ENCODE measurements at regions not wholly inside any gene's neighbourhood (a gene's known extent, or its start where the extent isn't known, plus 50 kb on each side); places are given as distances from the start of the nearest gene placed in this dataset.
"Not testable (repeated sequence)": the region's sequence is repeated elsewhere in the genome, so short reads cannot be mapped to it uniquely, and the experiment has no call there.

- Mint-ChIP-seq H3K27ac (no peak overlapping the region), H3K9me3 (peaks cover 4% of the 10 kb centered on the region)
- peak; percentile 66 for ATAC-seq (replicated peaks)
Measured at GRCh38 chr18:10121786-10122515, 208.1 kb downstream of the VAPA start.

DNA sequence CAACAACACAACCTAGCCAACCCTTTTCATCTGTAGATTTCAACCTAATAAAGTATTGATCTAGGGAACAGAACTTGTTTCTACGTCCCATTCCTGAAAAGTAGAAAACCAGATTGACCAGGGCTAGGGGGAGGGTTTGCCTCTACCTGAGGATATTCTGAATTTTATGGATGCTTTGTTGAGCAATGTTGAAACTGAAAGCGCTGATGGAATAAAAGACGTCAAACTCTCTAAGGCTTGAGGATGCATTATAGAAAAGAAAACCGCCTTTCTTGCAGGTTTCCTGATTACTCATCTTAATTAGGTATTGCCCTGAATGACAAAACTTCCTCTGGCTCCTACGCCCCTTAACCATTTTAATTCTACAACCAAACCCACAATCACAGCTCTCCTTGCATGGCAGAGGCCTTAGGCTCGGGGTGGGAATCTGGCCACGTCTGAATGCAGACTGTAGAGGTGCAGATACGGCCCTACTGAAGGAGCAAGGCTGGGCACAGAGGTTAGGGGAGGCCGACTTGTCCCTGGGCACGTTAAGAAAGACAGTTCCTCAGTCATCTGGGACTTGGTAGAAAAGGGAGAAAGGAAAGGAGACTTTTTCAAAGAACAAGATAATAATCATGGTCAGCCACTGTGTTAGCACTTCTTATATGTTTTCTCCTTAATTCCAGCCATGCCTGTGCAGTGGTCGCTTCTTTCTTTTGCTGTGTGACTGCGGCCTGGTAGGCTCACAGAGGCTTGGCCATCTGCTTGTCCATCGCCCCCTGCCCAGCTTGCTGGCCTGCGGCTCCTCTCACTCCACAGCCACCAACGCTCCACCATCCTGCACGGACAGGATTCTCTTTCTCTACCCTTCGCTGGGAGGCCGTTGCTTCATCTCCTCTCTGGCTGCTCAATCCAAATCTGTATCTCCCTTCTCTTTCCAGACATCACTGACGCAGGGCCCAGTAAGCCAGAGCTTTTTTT lies 209.5 kb downstream of the VAPA start:
- peak overlapping the region; percentile 38 for H3K4me3 Mint-ChIP-seq
- peaks cover 4% of the 10 kb centered on the region for H3K9me3 Mint-ChIP-seq
- no peaks in the 10 kb centered on the region for H3K36me3 Mint-ChIP-seq (ENCODE audit: low read depth)
- peak; percentile 87 for ATAC-seq (replicated peaks)
- H3K27ac Mint-ChIP-seq, result no peak overlapping the region
- H3K27me3 Mint-ChIP-seq, result peaks cover 7% of the 10 kb centered on the region
- peaks cover 9% of the 10 kb centered on the region for H3K4me1 Mint-ChIP-seq

More at GRCh38 chr18:10121786-10122515, 208.1 kb downstream of the VAPA start:
- no peaks in the 10 kb centered on the region for H3K36me3 Mint-ChIP-seq (ENCODE audit: low read depth)
- H3K27me3 Mint-ChIP-seq, result peaks cover 5% of the 10 kb centered on the region
- peak overlapping the region; percentile 38 for H3K4me3 Mint-ChIP-seq
- H3K4me1 Mint-ChIP-seq, result peaks cover 9% of the 10 kb centered on the region

DNA sequence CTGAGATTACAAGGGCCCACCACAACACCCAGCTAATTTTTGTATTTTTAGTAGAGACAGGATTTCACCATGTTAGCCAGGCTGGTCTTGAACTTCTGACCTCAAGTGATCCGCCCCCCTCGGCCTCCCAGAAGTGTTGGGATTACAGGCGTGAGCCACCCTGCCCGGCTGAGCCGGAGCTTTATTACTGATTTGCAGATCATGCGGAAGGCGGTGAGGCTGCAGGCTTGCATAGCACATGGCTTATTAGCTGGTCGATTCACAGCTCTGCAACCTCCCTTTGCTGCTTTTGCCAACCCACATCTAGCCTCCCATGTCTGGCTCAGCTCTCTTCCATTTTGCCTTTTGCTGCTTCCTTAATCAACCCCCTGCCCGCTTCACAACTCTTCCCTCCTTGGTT lies 210.3 kb downstream of the VAPA start:
- no peak for ATAC-seq (replicated peaks)
- Mint-ChIP-seq H3K4me3 (peak overlapping the region; percentile 38), H3K4me1 (peaks cover 9% of the 10 kb centered on the region), H3K36me3 (ENCODE audit: low read depth) (no peaks in the 10 kb centered on the region), H3K27me3 (peaks cover 3% of the 10 kb centered on the region), H3K27ac (peak overlapping the region; percentile 68), H3K9me3 (peaks cover 4% of the 10 kb centered on the region)

- Mint-ChIP-seq H3K9me3 (peaks cover 4% of the 10 kb centered on the region), H3K27me3 (peaks cover 3% of the 10 kb centered on the region), H3K4me1 (peaks cover 9% of the 10 kb centered on the region), H3K36me3 (ENCODE audit: low read depth) (no peaks in the 10 kb centered on the region), H3K27ac (peak overlapping the region; percentile 68), H3K4me3 (peak overlapping the region; percentile 38)
- no peak for ATAC-seq (replicated peaks)
Measured at GRCh38 chr18:10124557-10124956, 210.7 kb downstream of the VAPA start.

- peaks cover 4% of the 10 kb centered on the region for H3K9me3 Mint-ChIP-seq
- H3K27ac Mint-ChIP-seq, result no peak overlapping the region
- H3K4me3 Mint-ChIP-seq, result no peak overlapping the region
- H3K4me1 Mint-ChIP-seq, result peaks cover 9% of the 10 kb centered on the region
- peaks cover 3% of the 10 kb centered on the region for H3K27me3 Mint-ChIP-seq
- no peak for ATAC-seq (replicated peaks)
- no peaks in the 10 kb centered on the region for H3K36me3 Mint-ChIP-seq (ENCODE audit: low read depth)
Measured at GRCh38 chr18:10124967-10125366, 211.2 kb downstream of the VAPA start.

DNA sequence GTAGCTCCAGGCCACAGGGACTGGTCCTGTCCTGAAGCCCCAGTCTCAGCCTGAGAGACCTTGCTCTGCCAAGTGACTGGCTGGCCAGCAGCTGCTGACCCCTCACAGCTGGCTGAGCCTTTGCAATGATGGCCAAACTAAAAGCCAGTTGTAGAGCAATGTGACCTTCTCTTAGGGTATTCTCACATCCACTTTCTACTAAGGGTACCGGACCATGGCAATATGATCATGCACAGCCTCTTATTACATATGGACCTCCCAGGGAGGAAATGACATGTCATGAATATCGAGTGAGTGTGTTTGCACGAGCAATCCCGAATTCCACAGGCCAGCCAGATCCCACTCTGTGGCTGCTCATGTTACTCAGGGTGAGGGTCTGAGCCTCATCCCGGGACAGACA lies 213.9 kb downstream of the VAPA start:
- H3K36me3 Mint-ChIP-seq (ENCODE audit: low read depth), result no peaks in the 10 kb centered on the region
- no peak overlapping the region for H3K27ac Mint-ChIP-seq
- peaks cover 18% of the 10 kb centered on the region for H3K27me3 Mint-ChIP-seq
- peaks cover 8% of the 10 kb centered on the region for H3K4me1 Mint-ChIP-seq
- no peak overlapping the region for H3K4me3 Mint-ChIP-seq
- ATAC-seq (replicated peaks), result no peak
- no peaks in the 10 kb centered on the region for H3K9me3 Mint-ChIP-seq

DNA sequence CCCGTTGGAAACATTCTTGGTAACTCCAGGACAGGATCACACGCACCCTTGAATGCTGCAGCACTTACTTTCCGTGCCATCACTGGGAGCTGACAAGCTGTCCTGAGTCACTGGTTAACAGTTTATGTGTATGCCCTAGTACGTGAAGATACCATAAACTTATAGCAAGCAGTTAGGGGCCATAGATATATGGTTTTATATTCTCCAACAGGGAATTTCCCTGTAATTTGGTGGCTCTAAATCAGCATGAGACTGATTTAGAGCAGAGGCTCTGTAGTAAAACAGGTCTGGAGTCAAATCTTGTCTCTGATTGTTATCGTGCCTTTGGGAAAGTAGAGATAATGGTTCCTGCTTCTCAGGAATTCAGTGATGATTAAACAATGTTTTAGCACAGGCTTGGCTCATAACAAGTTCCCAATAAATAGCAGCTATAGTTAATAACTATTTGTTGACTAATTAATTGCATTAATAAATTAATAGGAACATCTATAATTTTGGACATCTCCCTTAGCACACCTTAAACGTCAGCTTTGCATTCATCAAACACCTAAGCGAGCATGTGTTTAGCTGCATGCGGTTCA lies 215.2 kb downstream of the VAPA start:
- no peaks in the 10 kb centered on the region for H3K9me3 Mint-ChIP-seq
- ATAC-seq (replicated peaks), result no peak
- H3K4me3 Mint-ChIP-seq, result no peak overlapping the region
- peaks cover 23% of the 10 kb centered on the region for H3K27me3 Mint-ChIP-seq
- no peaks in the 10 kb centered on the region for H3K36me3 Mint-ChIP-seq (ENCODE audit: low read depth)
- no peaks in the 10 kb centered on the region for H3K4me1 Mint-ChIP-seq
- H3K27ac Mint-ChIP-seq, result no peak overlapping the region

GRCh38 chr18:10130606-10131005 lies 216.8 kb downstream of the VAPA start:
- Mint-ChIP-seq H3K9me3 (no peaks in the 10 kb centered on the region), H3K4me1 (no peaks in the 10 kb centered on the region), H3K36me3 (ENCODE audit: low read depth) (no peaks in the 10 kb centered on the region), H3K27ac (no peak overlapping the region), H3K4me3 (no peak overlapping the region), H3K27me3 (peaks cover 23% of the 10 kb centered on the region)
- no peak for ATAC-seq (replicated peaks)

DNA sequence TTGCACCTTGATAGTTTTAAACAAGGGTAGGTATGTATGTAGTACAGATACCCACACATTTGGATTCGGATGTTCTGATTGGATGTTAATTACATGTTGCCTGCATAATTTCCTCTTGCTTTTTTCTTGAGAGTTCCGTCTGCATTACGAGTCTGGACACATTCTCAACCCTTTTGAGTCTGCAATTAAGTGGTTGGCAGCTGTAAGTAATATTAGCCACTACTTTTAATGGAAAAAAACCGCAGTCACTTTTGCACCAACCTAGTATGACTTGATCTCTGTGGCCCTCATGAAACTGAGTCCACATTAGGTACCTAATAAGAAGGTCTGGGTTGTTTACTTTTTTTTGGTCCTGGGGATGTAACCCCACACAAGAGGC lies 217.3 kb downstream of the VAPA start:
- Mint-ChIP-seq H3K4me1 (no peaks in the 10 kb centered on the region), H3K4me3 (no peak overlapping the region), H3K36me3 (ENCODE audit: low read depth) (no peaks in the 10 kb centered on the region), H3K27me3 (peaks cover 23% of the 10 kb centered on the region), H3K9me3 (no peaks in the 10 kb centered on the region), H3K27ac (no peak overlapping the region)
- no peak for ATAC-seq (replicated peaks)

GRCh38 chr18:10131460-10132395 lies 217.9 kb downstream of the VAPA start:
- H3K4me1 Mint-ChIP-seq, result no peaks in the 10 kb centered on the region
- ATAC-seq (replicated peaks), result no peak
- H3K9me3 Mint-ChIP-seq, result no peaks in the 10 kb centered on the region
- H3K36me3 Mint-ChIP-seq (ENCODE audit: low read depth), result no peaks in the 10 kb centered on the region
- H3K27me3 Mint-ChIP-seq, result peaks cover 23% of the 10 kb centered on the region
- no peak overlapping the region for H3K4me3 Mint-ChIP-seq
- H3K27ac Mint-ChIP-seq, result no peak overlapping the region

- H3K36me3 Mint-ChIP-seq (ENCODE audit: low read depth), result no peaks in the 10 kb centered on the region
- no peaks in the 10 kb centered on the region for H3K9me3 Mint-ChIP-seq
- H3K27ac Mint-ChIP-seq, result no peak overlapping the region
- peaks cover 26% of the 10 kb centered on the region for H3K27me3 Mint-ChIP-seq
- ATAC-seq (replicated peaks), result no peak
- H3K4me1 Mint-ChIP-seq, result no peaks in the 10 kb centered on the region
- H3K4me3 Mint-ChIP-seq, result no peak overlapping the region
Measured at GRCh38 chr18:10133516-10133915, 219.7 kb downstream of the VAPA start.

DNA sequence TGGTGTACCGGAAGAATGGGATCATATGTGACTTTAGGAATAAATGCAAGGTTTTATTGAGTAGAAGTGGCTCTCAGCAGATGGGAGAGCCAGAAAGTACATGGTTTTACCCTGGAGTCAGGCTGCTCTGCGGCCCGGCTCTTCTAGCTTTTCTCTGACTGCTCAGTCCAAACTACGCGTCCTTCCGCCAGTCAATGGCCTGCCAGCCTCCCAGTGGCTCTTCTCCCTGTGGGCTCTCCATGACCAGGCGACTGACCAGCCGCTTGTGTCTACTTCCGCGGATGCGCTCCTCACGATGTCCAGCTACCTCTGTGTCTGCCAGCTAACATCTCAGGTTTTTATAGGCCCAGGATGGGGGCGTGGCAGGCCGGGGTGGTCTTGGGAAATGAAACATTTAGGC lies 220.4 kb downstream of the VAPA start:
- H3K4me1 Mint-ChIP-seq, result no peaks in the 10 kb centered on the region
- H3K9me3 Mint-ChIP-seq, result no peaks in the 10 kb centered on the region
- H3K36me3 Mint-ChIP-seq (ENCODE audit: low read depth), result no peaks in the 10 kb centered on the region
- H3K27me3 Mint-ChIP-seq, result peaks cover 26% of the 10 kb centered on the region
- no peak for ATAC-seq (replicated peaks)
- no peak overlapping the region for H3K4me3 Mint-ChIP-seq
- no peak overlapping the region for H3K27ac Mint-ChIP-seq

GRCh38 chr18:10134749-10135148 lies 220.9 kb downstream of the VAPA start:
- H3K4me3 Mint-ChIP-seq; ATAC-seq (replicated peaks); H3K27ac Mint-ChIP-seq; H3K36me3 Mint-ChIP-seq (ENCODE audit: low read depth); H3K4me1 Mint-ChIP-seq; H3K9me3 Mint-ChIP-seq: not testable (repeated sequence)
- H3K27me3 Mint-ChIP-seq, result peaks cover 28% of the 10 kb centered on the region
